ENCODE measurements at regions not wholly inside any gene's neighbourhood (a gene's known extent, or its start where the extent isn't known, plus 50 kb on each side); places are given as distances from the start of the nearest gene placed in this dataset.
A peak's percentile ranks its signal among the peaks of the same experiment; 100 is the strongest.
"Not testable (repeated sequence)": the region's sequence is repeated elsewhere in the genome, so short reads cannot be mapped to it uniquely, and the experiment has no call there.

DNA sequence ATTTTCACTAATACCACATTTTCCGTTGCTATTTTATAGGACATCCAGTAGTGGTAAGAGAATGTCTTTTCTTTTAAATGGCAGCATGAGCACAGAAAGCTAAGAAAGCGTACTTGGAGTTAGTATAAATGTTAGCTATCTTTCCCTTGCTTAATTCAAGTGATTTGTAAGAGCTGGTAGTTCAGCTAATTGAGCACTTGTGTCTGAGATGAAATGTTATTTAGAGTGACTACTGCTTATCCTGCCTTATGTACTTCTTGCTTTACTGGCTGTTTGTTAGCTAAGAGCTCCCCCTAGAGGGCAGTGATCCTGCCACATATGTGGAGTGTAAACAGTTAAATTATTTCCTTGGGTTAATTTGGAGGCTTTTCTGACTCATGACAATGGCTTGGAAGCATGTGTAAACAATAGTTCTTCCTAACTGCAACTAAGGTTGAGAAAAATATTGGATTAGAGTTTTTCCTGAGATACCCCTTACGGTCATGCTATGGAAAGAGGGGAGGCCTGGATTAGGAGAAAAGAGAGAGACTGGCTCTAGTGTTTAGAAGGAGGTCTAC, 171.9 kb upstream of the TGIF2LY start:
- H2AFZ ChIP-seq (ENCODE audit: low read depth, low read length); H3K27ac ChIP-seq (ENCODE audit: low read length); H3K4me2 ChIP-seq (ENCODE audit: low read length); H3K27me3 ChIP-seq (ENCODE audit: low read depth, low read length); H3K36me3 ChIP-seq (replicated peaks; ENCODE audit: low read depth, low read length); H3K9me3 ChIP-seq (ENCODE audit: insufficient read depth, low read length); H3K79me2 ChIP-seq (ENCODE audit: low read length); H4K20me1 ChIP-seq (ENCODE audit: insufficient read depth, low read length); H3K9ac ChIP-seq (ENCODE audit: low read length); H3K4me1 ChIP-seq (ENCODE audit: low read length); H3K4me3 ChIP-seq (ENCODE audit: low read length): not testable (repeated sequence)
- TF ChIP-seq, protein P1, sequence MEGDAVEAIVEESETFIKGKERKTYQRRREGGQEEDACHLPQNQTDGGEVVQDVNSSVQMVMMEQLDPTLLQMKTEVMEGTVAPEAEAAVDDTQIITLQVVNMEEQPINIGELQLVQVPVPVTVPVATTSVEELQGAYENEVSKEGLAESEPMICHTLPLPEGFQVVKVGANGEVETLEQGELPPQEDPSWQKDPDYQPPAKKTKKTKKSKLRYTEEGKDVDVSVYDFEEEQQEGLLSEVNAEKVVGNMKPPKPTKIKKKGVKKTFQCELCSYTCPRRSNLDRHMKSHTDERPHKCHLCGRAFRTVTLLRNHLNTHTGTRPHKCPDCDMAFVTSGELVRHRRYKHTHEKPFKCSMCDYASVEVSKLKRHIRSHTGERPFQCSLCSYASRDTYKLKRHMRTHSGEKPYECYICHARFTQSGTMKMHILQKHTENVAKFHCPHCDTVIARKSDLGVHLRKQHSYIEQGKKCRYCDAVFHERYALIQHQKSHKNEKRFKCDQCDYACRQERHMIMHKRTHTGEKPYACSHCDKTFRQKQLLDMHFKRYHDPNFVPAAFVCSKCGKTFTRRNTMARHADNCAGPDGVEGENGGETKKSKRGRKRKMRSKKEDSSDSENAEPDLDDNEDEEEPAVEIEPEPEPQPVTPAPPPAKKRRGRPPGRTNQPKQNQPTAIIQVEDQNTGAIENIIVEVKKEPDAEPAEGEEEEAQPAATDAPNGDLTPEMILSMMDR (IDR thresholded peaks at IDR 0.05; ENCODE audit: low read depth, low read length), result peak; percentile 31

DNA sequence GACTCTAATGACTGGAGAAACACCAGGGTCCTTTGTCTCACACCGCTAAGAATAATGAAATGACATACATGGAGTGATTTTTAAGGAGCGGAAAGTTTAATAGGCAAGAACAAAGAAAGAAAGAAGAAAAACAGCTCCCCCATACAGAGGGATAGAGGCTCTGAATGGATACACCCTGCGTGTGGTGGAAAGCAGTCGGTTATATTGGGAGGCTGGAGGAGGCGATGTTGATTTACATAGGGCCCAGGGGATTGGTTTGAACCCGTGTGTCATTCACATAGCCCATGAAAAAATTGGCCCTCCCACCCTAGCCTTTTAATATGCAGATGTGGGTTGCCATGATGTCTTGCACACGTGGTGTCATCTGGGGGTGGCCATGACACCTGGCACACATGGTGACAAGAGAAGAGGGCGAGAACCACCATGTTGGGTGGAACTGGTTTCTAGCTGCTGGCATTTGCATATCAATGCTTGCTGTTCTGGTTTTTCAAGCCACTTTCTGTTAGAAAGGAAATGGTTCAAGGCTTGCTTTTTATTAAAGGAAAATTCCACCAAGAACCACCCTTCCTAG, 168.5 kb upstream of the TGIF2LY start:
- H3K4me2 ChIP-seq (ENCODE audit: low read length); H3K4me1 ChIP-seq (ENCODE audit: low read length); H3K27ac ChIP-seq (ENCODE audit: low read length); H3K27me3 ChIP-seq (ENCODE audit: low read depth, low read length); H3K79me2 ChIP-seq (ENCODE audit: low read length); H3K9ac ChIP-seq (ENCODE audit: low read length); H3K4me3 ChIP-seq (ENCODE audit: low read length); H3K9me3 ChIP-seq (ENCODE audit: insufficient read depth, low read length); H3K36me3 ChIP-seq (replicated peaks; ENCODE audit: low read depth, low read length); H2AFZ ChIP-seq (ENCODE audit: low read depth, low read length); H4K20me1 ChIP-seq (ENCODE audit: insufficient read depth, low read length): not testable (repeated sequence)
